ENCODE measurements at regions not wholly inside any gene's neighbourhood (a gene's known extent, or its start where the extent isn't known, plus 50 kb on each side); places are given as distances from the start of the nearest gene placed in this dataset.

DNA sequence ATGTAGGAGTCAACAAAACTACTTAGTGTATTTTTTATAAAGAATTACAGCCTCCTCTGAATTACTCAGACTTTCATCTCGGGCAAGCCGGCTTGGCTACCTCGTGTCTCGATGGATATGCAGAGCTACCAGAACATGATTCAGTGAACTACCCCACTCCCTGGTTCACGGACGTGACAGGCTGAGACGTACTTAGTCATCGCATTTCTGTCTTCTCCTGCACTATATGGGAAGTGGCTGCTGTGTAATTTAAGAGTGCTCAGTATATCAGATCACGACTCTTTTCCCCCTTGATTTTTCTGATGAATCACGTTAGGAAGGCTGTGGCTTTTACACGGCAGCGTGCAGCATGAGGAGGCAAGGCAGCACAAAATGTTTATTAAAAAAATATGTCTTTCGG lies 302.7 kb upstream of the ZFP64 start:
- Histone ChIP-seq H3K4me3 (ENCODE audit: low read length) (no peak overlapping the region), H2AFZ (ENCODE audit: low read depth, low read length) (no peak overlapping the region), H3K27me3 (ENCODE audit: low read depth, low read length) (peaks cover 12% of the 10 kb centered on the region; the same call in 1 of the 2 replicates), H3K79me2 (ENCODE audit: low read length) (no peaks in the 10 kb centered on the region), H3K9ac (ENCODE audit: low read length) (no peak overlapping the region), H3K4me2 (ENCODE audit: low read length) (no peak overlapping the region), H3K27ac (ENCODE audit: low read length) (no peak overlapping the region), H3K36me3 (replicated peaks; ENCODE audit: low read depth, low read length) (no peaks in the 10 kb centered on the region), H3K4me1 (ENCODE audit: low read length) (no peaks in the 10 kb centered on the region), H3K9me3 (ENCODE audit: insufficient read depth, low read length) (no peaks in the 10 kb centered on the region; the same call in 1 of the 2 replicates), H4K20me1 (ENCODE audit: insufficient read depth, low read length) (no peaks in the 10 kb centered on the region)
- TF ChIP-seq, protein P1, sequence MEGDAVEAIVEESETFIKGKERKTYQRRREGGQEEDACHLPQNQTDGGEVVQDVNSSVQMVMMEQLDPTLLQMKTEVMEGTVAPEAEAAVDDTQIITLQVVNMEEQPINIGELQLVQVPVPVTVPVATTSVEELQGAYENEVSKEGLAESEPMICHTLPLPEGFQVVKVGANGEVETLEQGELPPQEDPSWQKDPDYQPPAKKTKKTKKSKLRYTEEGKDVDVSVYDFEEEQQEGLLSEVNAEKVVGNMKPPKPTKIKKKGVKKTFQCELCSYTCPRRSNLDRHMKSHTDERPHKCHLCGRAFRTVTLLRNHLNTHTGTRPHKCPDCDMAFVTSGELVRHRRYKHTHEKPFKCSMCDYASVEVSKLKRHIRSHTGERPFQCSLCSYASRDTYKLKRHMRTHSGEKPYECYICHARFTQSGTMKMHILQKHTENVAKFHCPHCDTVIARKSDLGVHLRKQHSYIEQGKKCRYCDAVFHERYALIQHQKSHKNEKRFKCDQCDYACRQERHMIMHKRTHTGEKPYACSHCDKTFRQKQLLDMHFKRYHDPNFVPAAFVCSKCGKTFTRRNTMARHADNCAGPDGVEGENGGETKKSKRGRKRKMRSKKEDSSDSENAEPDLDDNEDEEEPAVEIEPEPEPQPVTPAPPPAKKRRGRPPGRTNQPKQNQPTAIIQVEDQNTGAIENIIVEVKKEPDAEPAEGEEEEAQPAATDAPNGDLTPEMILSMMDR (IDR thresholded peaks at IDR 0.05; ENCODE audit: low read depth, low read length): no peak

DNA sequence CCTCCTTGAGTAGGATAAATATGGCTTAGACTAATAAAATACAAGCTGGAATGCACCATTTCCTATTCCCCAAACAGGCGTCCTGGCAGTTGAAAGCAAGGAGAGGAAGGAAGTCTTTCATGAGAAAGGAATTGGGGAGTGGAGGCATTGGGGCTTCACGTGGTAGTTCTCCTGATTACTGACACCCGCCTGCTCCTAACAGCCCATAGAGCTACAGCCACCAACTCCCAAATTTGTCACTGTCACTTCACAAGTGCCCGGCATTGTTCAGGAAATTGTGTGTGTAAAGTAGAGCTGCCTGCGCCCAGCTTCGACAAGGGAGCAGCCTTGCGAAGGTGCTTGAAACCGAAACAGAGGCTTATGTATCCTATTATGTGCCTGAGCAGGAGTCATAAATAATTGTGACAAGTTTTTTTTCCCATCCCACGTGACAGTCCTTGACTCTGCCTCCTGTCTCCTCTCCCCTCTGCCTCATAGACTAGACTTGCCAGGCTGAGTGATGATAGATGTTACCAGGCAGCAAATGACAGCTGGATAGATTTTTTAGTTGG lies 301.7 kb upstream of the ZFP64 start:
- H3K79me2 ChIP-seq (ENCODE audit: low read length): no peaks in the 10 kb centered on the region
- no peak overlapping the region for H3K9ac ChIP-seq (ENCODE audit: low read length)
- no peak overlapping the region for H2AFZ ChIP-seq (ENCODE audit: low read depth, low read length)
- no peaks in the 10 kb centered on the region for H3K36me3 ChIP-seq (replicated peaks; ENCODE audit: low read depth, low read length)
- H3K27ac ChIP-seq (ENCODE audit: low read length): no peak overlapping the region
- H3K9me3 ChIP-seq (ENCODE audit: insufficient read depth, low read length): no peaks in the 10 kb centered on the region; the same call in 1 of the 2 replicates
- H3K4me3 ChIP-seq (ENCODE audit: low read length): no peak overlapping the region
- H4K20me1 ChIP-seq (ENCODE audit: insufficient read depth, low read length): no peaks in the 10 kb centered on the region
- no peak overlapping the region for H3K4me2 ChIP-seq (ENCODE audit: low read length)
- TF ChIP-seq, protein P1 (IDR thresholded peaks at IDR 0.05; ENCODE audit: low read depth, low read length): no peak
- H3K4me1 ChIP-seq (ENCODE audit: low read length): no peaks in the 10 kb centered on the region
- H3K27me3 ChIP-seq (ENCODE audit: low read depth, low read length): peaks cover 12% of the 10 kb centered on the region; the same call in 1 of the 2 replicates

DNA sequence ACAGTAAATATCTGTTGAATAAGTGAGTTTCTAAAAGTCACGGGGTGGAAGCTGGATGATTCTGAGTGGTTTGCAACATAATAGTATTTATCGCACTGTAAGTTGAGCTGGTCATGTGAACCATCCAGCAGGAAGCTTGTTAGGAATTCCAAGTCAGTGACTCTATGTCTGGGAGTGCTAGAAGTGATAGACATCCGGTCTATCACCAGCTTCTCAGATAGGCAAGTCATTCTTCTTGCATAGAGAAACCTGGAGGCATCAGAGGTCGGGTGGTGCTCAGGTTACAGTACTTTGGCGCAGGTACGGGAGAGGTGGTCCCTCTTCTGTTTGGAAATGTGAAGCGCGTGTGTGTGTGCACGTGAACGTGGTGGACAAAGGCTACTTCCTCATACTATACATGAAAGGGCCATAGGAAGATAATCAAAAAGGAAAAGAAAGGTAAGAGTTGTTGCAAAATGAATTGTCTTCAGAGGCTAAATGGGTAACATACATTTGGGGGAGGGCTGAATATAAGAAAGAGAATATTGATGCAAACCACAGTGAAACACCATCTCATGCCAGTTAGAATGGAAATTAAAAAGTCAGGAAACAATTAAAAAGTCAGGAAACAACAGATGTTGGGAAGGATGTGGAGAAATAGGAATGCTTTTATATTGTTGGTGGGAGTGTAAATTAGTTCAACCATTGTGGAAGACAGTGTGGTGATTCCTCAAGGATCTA lies 299.3 kb upstream of the ZFP64 start:
- TF ChIP-seq, protein P1 (IDR thresholded peaks at IDR 0.05; ENCODE audit: low read depth, low read length): no peak
- no peak for TF ChIP-seq EZH2phosphoT487 (IDR thresholded peaks at IDR 0.05; ENCODE audit: low read depth)
- H3K4me3 ChIP-seq (ENCODE audit: low read length): no peak overlapping the region

DNA sequence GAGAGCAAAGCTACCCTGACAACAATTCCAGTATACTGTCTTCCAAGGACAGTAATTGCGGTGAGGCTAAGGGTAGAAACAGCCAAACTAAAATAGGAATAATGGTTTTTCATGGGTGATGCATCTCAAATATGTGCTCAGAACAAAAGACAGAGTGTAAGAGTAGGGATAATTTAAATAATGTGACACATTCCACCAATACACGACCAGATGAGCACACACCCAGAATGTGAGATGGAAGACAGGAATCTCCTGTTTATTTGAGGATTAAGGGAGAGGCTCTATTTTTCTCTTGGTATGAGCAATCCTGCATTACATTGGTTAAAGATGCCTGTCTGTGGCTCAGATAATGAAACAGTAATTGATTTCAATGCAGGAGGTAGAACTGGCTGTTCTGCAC lies 292.9 kb upstream of the ZFP64 start:
- no peak overlapping the region for H3K9ac ChIP-seq (ENCODE audit: low read length)
- H4K20me1 ChIP-seq (ENCODE audit: insufficient read depth, low read length): no peaks in the 10 kb centered on the region
- H3K9me3 ChIP-seq (ENCODE audit: insufficient read depth, low read length): no peaks in the 10 kb centered on the region
- H3K4me2 ChIP-seq (ENCODE audit: low read length): no peak overlapping the region
- H3K27ac ChIP-seq (ENCODE audit: low read length): no peak overlapping the region
- H3K4me3 ChIP-seq (ENCODE audit: low read length): no peak overlapping the region
- H3K27me3 ChIP-seq (ENCODE audit: low read depth, low read length): peaks cover 18% of the 10 kb centered on the region; the same call in 1 of the 2 replicates
- H3K4me1 ChIP-seq (ENCODE audit: low read length): no peaks in the 10 kb centered on the region
- no peak overlapping the region for H2AFZ ChIP-seq (ENCODE audit: low read depth, low read length)
- H3K36me3 ChIP-seq (replicated peaks; ENCODE audit: low read depth, low read length): no peaks in the 10 kb centered on the region
- H3K79me2 ChIP-seq (ENCODE audit: low read length): no peaks in the 10 kb centered on the region
- TF ChIP-seq, protein P1 (IDR thresholded peaks at IDR 0.05; ENCODE audit: low read depth, low read length): no peak
- TF ChIP-seq EZH2phosphoT487 (IDR thresholded peaks at IDR 0.05; ENCODE audit: low read depth): no peak

More for the DNA sequence above, 299.3 kb upstream of the ZFP64 start:
- Histone ChIP-seq H3K79me2 (ENCODE audit: low read length) (no peaks in the 10 kb centered on the region), H3K36me3 (replicated peaks; ENCODE audit: low read depth, low read length) (no peaks in the 10 kb centered on the region), H3K27me3 (ENCODE audit: low read depth, low read length) (peaks cover 14% of the 10 kb centered on the region; the same call in 1 of the 2 replicates), H3K9ac (ENCODE audit: low read length) (no peak overlapping the region), H3K27ac (ENCODE audit: low read length) (no peak overlapping the region), H4K20me1 (ENCODE audit: insufficient read depth, low read length) (no peaks in the 10 kb centered on the region), H3K9me3 (ENCODE audit: insufficient read depth, low read length) (no peaks in the 10 kb centered on the region; the same call in 1 of the 2 replicates), H3K4me1 (ENCODE audit: low read length) (no peaks in the 10 kb centered on the region), H3K4me2 (ENCODE audit: low read length) (no peak overlapping the region), H2AFZ (ENCODE audit: low read depth, low read length) (no peak overlapping the region)
